GM19025 (cell line): ENCODE measurements at regions not wholly inside any gene's neighbourhood (a gene's known extent, or its start where the extent isn't known, plus 50 kb on each side); places are given as distances from the start of the nearest gene placed in this dataset.

Experiments used
- ATAC-seq: cut with Tn5 transposase; IDR thresholded peaks from one replicate; pipeline ENCODE4 v1.9.1; 2021; ENCODE audit warnings: mild to moderate bottlenecking, low read depth, moderate library complexity; ENCODE audit not compliant: unreplicated experiment

DNA sequence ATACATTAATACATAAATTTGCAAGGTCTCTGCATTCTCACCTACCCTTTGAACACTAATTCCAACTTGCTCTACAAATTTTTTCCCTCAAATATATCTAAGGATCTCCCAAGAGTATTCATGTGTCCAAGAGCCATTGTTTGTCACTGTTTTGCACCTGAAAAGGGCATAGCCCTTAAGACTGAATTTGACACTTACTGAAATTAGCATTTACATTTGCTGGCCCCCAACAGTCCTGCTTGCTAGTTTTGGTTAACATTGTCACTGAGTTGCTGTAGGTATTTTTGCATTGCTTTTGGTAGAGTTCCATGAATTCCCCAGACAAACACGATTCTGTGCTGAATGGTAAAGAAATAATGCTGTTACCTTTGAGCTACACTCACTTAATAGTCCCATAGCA is 57.3 kb downstream of the KCNA4 start:
- no peak for ATAC-seq

DNA sequence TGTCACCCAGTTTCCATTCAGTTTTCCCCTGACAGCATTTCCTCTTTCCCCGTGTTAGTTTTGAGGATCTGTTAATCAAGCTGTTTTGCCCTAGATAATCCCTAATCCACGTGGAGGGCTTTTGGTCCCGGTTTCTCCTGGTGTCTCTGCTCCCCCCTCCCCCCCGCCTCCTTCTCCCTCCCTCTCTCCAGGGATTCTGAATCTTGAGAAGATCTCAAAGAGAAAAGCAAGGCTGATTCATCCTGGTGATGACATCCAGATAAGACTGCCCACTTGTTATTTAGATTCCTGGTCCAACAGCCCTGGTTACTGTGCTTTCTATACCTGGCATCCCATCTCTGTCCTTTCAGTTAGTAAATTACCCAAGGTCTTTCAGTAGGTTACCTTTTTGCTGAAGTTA is 59.4 kb downstream of the KCNA4 start:
- no peak for ATAC-seq

DNA sequence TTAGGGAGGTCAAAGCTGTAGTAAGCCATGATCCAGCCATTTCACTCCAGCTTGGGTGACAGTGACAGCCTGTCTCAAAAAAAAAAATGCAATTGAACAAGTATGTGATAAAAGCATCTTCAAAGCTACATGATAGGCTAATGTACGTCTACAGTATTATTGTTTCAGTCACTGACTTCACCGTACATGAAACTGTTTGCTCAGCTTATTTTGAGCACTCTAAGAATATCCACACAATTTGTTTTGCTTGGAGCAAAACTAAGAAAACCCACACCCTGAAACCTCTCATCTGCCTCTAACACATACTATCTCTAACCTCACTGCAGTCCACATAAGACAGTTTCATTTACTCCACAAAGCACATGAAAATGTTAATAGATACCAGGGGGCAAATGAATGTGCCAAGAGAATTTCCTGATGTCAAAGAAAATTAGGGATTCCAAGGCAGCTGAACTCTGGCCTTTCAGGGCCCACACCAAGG is 60.7 kb downstream of the KCNA4 start:
- ATAC-seq: no peak

DNA sequence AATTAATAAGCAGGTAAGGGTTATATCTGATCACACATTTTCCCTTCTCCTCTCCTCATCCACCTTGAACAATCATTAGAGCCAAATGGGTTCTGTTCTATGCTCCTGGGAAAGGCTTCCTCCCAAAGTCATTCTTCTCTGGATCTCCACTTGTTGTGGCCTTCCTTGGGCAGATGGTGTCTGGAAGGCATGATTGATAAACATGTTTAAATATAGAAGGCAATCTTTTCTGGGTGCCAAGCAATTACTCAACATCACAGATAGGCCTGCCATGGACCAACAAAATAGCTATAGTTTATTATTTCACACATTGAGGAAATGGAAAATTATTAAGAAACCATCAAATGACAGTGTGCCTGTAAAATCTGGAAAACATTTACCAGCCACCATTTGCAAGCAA is 73.5 kb downstream of the KCNA4 start:
- no peak for ATAC-seq

DNA sequence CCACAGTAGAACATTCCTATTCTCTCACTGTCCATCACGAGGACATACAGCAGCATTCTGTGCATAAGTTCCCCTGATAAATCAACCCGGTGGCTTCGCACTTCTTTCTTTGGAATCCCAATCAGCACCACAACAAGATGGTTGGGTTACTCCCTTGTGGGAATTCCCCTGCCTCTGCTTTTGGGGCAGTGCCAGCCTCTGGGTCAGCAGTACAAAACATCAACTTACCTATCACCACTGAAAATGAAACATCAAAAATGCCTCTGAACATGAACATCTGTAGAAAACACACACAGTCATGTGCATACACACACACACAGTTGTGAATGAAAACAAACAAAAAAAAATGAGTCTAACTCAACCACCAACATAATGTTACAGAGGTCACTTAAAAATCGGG is 79.3 kb downstream of the KCNA4 start:
- no peak for ATAC-seq

DNA sequence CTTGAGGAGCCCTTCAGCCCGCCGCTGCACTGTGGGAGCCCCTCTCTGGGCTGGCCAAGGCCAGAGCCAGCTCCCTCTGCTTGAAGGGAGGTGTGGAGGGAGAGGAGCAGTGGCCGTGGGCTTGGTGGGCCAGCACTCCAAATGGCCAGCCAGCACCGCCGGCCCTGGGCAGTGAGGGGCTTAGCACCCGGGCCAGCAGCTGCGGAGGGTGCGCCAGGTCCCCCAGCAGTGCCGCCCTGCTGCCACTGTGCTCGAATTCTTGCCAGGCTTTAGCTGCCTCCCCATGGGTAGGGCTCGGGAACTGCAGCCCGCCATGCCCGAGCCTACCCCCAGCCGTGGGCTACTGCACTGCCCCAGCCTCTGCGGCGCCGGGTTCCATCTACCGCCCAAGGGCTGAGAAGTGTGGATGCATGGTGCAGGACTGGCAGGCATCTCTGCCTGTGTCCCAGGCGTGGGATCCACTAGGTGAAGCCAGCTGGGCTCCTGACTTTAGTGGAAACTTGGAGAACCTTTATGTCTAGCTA is 82.7 kb downstream of the KCNA4 start:
- no peak for ATAC-seq

DNA sequence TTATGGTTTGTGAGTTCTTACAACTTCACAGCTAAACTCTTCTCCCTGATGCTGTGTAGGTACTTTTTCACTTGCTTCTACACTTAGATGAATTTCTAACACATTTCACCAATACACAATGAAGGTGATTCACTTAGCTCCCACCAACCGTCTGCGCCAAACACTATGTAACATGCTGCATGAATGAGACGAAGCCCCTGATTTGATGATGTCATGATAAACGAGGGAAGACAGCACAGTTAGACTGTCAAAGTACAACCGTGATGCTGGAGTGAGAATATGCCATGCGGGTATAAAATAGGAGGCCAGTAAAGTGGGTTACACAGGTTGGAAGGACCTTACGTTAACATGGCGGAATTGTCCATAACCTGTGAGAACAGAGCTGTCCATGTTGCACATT is 100.8 kb downstream of the KCNA4 start:
- no peak for ATAC-seq

DNA sequence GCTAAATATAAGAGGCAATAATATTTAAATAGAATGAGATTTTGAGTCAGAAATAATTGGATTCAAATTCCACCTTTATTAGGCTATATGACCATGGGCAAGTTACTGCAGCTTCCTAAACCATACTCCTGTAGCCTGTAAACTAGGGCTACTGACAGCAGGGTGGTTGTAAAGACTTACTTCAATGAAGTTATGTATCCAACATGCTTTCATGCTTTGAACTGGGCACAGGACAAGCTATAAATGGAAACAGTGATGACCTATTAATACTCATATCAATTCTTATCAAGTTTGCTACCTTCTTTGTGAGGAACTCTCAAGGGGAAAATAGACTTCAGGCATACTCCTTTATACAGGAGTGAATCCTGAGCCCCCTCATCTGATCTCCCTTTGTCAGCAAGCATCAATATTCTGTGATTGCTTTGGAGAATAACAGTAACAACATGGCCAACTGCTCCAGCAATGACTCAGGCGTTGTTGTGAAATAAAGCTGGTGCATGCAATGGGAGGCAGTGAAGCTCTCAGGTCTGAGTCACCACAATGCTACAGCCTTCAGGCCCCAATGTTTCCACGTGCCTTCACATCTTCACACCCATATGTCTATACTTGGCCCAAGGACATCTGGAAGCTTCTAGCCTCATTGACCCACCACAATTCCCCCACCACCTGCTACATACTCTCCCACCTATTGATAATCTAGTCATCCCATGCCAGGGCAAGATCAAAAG is 102.5 kb downstream of the KCNA4 start:
- ATAC-seq: no peak

DNA sequence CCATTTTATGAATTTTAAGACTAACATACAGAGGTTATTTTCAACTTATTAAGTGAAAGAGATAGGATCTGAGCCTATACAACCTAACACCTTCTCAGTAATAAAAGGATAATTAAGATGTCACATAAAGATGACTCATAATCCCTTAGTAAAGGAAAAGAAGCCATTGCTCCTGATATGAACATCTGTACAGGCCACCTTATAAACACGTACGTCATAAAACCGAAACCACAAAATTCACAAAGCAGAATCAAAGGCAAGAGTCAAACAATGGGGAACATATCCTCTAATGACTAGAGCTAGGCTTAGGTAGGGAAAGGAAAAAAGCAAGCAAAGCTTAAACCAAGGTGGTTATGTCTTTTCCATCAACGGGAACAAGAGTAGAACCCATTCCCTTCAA is 103.5 kb downstream of the KCNA4 start:
- ATAC-seq: no peak

DNA sequence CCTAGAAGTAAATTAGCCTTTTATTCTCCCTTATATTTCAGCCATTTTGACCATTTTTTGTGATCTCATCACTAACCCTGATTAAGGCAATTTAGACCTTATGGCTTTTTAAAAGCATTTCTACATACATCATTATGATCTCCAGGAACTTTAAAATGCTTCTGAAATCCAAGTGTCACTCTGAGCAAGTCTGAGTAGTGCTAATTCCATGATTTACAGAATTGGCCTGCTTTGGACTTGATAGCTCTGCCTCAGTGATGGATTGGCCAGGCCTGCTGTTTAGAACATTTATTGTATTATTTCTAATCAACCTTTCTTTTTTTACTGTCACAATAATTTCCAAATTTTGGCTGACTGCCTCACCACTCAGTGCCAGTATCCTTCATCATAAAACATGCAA is 116.4 kb downstream of the KCNA4 start:
- no peak for ATAC-seq

DNA sequence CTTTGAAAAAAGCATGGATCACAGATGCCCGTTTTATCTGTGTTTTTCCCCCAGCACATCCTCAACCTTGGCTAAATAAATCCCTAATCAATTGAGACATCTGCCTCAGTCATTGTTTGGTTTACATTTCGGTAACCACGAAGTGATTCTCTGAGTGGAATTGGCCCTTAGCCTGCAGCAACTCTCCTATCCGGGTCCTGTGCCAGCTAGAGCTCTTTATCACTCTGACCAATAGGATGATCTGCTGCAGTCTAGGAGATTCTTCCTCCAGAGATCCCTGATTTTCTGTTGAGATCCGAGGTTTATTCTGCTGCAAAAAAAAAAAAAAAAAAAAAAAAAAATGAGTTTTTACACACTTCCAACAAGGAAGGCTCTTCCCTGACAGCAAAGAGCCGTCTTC is 137.3 kb downstream of the KCNA4 start:
- ATAC-seq: no peak

DNA sequence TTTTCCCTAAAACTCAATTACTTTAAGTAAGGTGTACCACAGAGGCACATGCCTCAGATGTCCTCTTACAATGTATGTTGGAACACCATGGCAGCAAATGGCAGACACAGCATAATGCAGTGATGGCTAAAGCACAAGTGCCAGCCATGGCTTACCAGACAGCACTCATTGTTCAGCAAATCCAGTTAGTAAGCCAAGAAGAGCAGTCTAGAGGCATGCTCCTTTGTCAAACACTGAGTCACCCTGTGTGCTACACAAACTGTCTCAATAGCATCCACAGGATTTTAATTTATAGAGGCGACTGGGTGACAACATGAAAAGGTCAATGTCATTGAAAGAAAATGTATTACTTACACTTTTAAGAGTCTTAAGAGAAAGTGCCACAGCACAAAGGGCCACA is 140.6 kb downstream of the KCNA4 start:
- ATAC-seq: no peak

DNA sequence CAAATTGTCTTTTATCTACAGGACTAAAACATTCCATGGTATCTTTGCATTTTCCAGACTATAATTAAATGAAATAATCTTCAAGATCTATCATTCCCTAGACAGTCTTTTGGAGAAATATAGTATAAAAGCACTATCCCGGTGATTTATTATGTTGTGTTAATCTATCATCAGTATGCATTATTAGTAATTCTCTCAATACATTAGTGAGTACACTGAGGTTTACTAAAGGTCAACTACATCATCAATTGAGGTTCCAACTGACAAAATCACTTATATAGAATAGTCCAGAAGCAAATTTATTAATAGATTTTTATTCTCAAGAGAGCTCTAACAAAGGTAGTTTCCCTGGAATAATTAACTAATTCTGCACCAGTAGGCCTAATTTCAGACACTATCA is 169.6 kb downstream of the KCNA4 start:
- ATAC-seq: no peak

DNA sequence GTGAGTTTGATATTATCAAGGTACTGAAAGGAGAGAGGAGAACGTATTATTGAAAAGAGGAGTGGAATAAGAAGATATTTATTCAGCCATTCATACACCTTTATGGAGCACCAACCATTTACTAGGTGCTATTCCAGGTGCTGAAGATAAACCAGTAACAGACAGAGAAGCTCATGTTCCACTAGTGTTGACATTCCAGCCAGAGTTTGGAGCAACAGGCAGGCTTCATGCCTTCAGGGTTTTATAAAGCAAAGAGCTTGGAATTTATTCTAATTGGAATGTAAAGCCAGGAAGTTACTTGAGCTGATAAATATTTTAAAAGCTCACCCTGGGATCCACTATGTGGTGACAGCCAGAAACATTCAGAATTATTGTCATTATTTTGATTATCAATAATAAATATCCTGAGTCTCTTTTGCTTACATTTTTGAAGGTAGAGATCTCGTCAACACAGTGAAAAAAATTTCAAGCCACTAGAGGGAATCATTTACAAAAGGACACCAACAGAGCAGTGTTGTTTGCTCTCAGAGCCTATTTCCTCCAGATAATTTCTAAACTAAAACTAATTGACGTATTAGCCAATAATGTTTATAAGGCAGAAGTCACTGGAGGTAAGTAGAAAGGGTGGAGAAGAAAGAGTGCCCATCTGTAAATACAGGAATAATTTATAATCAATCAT is 172.0 kb downstream of the KCNA4 start:
- no peak for ATAC-seq

DNA sequence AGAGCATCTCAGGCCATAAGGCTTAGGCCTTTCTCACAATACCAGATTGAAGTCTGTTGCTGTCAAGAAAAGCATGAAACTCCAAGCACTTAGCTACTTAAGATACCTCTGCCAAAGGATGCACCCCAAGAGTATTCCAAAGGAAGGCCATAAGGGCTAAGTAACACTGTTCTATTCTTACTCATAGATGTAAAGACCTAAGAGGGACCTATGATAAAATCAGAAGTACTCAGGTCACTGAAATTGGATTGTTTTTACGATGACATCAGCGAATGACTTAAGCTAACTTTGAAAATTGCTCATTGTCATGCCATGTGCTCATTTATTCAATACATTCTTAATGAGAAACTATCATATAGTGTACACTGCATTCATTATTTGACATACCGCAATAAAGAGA is 172.8 kb downstream of the KCNA4 start:
- no peak for ATAC-seq

DNA sequence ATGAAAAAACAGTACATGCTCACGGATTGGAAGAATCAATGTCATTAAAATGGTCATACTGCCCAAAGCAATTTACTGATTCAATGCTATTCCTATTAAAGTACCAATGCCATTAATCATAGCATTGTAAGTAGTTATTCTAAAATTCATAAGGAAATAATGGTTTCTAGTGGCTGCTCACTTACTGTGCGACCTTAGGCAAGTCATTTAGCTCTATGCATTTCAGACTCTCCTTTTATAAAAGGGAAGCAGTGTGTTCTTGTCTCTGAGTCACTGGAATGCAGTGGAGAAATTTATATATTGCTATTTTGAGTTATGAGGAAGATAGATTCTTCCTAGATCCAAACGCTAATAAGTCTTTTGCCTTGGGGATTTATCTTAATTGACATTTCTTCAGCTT is 174.8 kb downstream of the KCNA4 start:
- no peak for ATAC-seq

DNA sequence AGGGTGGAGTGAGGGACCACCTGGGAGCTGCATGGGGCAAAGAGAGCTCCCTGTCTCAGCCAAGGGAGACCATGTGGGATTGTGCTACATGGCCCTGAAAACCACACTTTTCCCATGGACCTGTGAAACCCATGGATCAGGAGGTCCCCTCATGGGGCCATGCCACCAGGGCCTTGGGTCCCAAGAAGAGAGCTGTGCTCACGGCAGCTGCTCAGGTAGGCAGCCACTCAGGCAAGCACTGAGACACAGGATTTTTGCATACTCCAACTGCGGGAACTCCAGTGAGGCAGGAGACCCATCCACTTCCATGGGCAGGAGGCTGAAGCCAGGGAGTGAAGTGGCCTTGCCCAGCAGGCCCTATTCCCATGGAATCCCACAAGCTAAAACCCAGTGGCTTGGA is 190.0 kb downstream of the KCNA4 start:
- ATAC-seq: no peak

DNA sequence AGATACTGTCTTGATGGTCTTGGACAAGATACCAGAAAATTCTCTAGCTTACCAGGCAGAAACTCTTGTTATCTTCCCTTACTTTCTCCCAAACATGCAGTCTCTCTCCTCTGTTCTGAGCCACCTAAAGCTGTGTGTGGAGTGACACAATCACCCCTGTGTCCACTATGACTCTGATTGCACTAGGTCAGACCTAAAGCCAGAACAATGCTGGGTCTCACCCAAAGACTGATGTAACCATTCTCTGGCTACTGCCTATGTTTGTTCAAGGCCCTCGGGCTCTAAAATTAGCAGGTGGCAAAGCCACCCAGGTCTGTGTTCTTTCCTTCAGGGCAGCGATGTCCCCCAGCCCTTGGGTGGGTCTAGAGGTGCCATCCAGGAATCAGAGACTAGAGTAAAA is 200.5 kb downstream of the KCNA4 start:
- no peak for ATAC-seq

DNA sequence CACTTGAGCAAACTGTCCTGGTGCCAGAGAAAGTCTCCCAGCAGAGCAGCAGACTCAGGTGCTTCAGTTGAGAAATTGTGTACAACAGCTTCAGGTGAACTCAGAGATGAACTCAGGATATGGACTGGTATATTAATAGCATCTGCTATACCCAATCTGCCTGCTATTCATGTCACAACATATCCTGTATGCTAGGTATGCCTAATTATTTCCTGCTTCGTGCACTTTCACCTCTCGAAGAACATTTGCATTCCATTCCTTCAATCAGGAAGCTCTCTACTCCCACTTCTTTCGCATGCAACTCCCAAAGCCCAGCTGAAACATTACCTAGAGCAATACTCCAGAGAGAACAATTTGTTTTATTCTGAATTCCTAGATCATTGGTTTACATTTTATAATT is 207.7 kb downstream of the KCNA4 start:
- ATAC-seq: no peak

DNA sequence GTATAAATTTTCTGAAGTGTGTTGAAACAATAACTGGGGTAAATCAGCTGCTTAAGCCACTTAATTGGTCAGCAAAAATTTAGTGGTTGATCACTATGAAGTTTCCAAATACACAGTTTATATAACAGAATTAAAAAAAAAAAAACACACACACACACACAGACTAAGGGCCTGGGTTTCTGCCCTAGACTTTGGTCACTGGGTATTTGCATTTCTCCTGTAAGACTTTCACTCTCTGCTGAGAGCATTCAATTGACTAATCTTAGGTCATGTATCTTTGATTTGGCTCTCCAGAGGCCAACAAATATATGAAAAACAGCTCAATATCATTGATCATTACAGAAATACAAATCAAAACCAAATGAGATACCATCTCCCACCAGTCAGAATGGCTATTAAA is 214.3 kb downstream of the KCNA4 start:
- ATAC-seq: no peak

DNA sequence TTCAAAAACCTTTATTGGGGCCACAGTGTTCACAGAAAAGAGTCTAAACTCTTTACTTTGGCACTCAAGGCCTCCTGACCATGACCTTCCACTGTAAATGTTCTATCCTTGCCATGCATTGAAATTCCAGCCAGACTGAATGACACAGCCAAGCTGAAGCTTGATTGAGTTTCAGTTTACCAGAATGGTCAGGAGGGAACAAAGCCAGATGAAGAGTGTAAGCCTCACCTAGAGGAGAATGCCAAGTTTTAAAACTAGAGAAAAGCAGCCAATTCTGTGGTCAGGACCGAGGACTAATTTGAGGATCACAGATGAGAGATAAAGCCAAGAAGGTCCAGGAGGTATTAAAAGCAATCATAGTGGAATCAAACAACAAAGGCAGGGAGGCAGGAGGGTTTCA is 215.3 kb downstream of the KCNA4 start:
- no peak for ATAC-seq

DNA sequence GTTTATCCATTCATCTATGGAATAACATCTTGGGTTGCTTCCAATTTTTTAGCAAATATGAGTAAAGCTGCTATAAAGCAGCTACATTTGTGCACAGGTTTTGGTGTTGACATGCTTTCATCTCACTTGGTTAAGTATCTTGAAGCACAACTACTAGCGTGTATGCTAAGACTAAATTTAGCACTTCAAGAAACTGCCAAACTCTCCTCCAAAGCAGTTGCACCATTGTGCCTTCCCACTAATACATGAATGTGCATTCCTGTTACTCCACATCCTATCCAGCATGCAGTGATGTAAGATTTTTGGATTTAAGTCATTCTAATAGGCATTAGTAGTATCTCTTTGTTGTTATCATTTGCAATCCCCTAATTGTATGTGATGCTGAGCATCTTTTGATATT is 230.7 kb downstream of the KCNA4 start:
- ATAC-seq: no peak
